LNCaP clone FGC (cell line): ENCODE measurements at regions not wholly inside any gene's neighbourhood (a gene's known extent, or its start where the extent isn't known, plus 50 kb on each side); places are given as distances from the start of the nearest gene placed in this dataset.

Source experiments
- DNase-seq: peaks from one replicate; pipeline ENCODE4 v3.0.0-alpha.2; 2011; ENCODE audit warnings: low read depth
- H3K4me3 ChIP-seq: 2 replicates; pipeline ENCODE4 v1.5.1; 2011; ENCODE audit warnings: mild to moderate bottlenecking, low read depth, low read length, control low read depth
- CTCF ChIP-seq: IDR thresholded peaks from 2 replicates; pipeline ENCODE4 v1.5.1; 2012; ENCODE audit warnings: mild to moderate bottlenecking; ENCODE audit not compliant: control insufficient read depth, insufficient read depth; ENCODE audit errors: extremely low read depth

- no peak overlapping the region for H3K4me3 ChIP-seq
- DNase-seq = no peak
- TF ChIP-seq CTCF = 0 out of 2 replicates have a peak, but pooled peaks have one; percentile 6
Measured at GRCh38 chr6:50353603-50354002, 303.9 kb upstream of the DEFB112 start.

- DNase-seq = no peak
- TF ChIP-seq CTCF = no peak
- no peak overlapping the region for H3K4me3 ChIP-seq
Measured at GRCh38 chr6:50358113-50358512, 308.4 kb upstream of the DEFB112 start.

- TF ChIP-seq CTCF = no peak
- H3K4me3 ChIP-seq = no peak overlapping the region
- DNase-seq = no peak
Measured at GRCh38 chr6:50361641-50362331, 312.1 kb upstream of the DEFB112 start.

GRCh38 chr6:50362706-50363105 lies 313.0 kb upstream of the DEFB112 start:
- no peak for DNase-seq
- no peak overlapping the region for H3K4me3 ChIP-seq

GRCh38 chr6:50369996-50370395 lies 320.3 kb upstream of the DEFB112 start:
- H3K4me3 ChIP-seq = no peak overlapping the region
- DNase-seq = no peak
- no peak for TF ChIP-seq CTCF

More at GRCh38 chr6:50362706-50363105, 313.0 kb upstream of the DEFB112 start:
- TF ChIP-seq CTCF = no peak

- TF ChIP-seq CTCF = no peak
- H3K4me3 ChIP-seq = no peak overlapping the region
- DNase-seq = no peak
Measured at GRCh38 chr6:50380406-50381098, 330.8 kb upstream of the DEFB112 start.
